WTC11 (cell line): ENCODE measurements at regions not wholly inside any gene's neighbourhood (a gene's known extent, or its start where the extent isn't known, plus 50 kb on each side); places are given as distances from the start of the nearest gene placed in this dataset.

Experiments used
- ATAC-seq: fragments of 200-7000 bp; cut with Tn5 transposase; 2 replicates; pipeline ENCODE4 v1.10.0; 2021; ENCODE audit warnings: mild to moderate bottlenecking, moderate library complexity
- CTCF ChIA-PET: fragments of 300-600 bp; sonication (Branson Sonifier 250); formaldehyde crosslinking; loops from one replicate; lab custom pipeline; 2021; ENCODE audit warnings: antibody characterized with exemption; lab: Charles Lee
- POLR2A ChIA-PET: fragments of 350-600 bp; sonication (Branson Sonifier 250); formaldehyde crosslinking; loops from one replicate; lab custom pipeline; 2021; ENCODE audit warnings: antibody characterized with exemption; lab: Charles Lee
- DNase-seq: peaks from one replicate; pipeline ENCODE4 v3.0.0; 2021; ENCODE audit warnings: low spot score
- H3K27ac Mint-ChIP-seq: 2 replicates; pipeline ENCODE4 v1.8.0; 2021; ENCODE audit warnings: mixed read lengths
- H3K27me3 Mint-ChIP-seq: 2 replicates; pipeline ENCODE4 v1.8.0; 2021; ENCODE audit warnings: low read depth, mild to moderate bottlenecking, moderate library complexity, mixed read lengths
- H3K36me3 Mint-ChIP-seq: 2 replicates; pipeline ENCODE4 v1.8.0; 2021; ENCODE audit warnings: mixed read lengths
- H3K4me1 Mint-ChIP-seq: 2 replicates; pipeline ENCODE4 v1.8.0; 2022; ENCODE audit warnings: mixed read lengths
- H3K4me3 Mint-ChIP-seq: 2 replicates; pipeline ENCODE4 v1.8.0; 2021; ENCODE audit warnings: mild to moderate bottlenecking, moderate library complexity, mixed read lengths
- H3K9me3 Mint-ChIP-seq: 2 replicates; pipeline ENCODE4 v1.8.0; 2021; ENCODE audit warnings: mixed read lengths
- ATF2 ChIP-seq: sonication (generic); formaldehyde crosslinking; IDR thresholded peaks from 2 replicates; pipeline ENCODE4 v1.8.1; 2022; ENCODE audit warnings: low read depth, missing genetic modification reagents, borderline replicate concordance
- ATF3 ChIP-seq: sonication (generic); formaldehyde crosslinking; conservative IDR thresholded peaks from 2 replicates; pipeline ENCODE4 v1.8.1; 2022; ENCODE audit warnings: mild to moderate bottlenecking, missing genetic modification reagents
- CDX4 ChIP-seq: fragments of 250-450 bp; sonication (Bioruptor Pico); IDR thresholded peaks from 2 replicates; pipeline ENCODE4 v1.9.0; 2021; ENCODE audit warnings: moderate library complexity, mild to moderate bottlenecking, inconsistent platforms, borderline replicate concordance
- CREM ChIP-seq: sonication (generic); formaldehyde crosslinking; IDR thresholded peaks from 2 replicates; pipeline ENCODE4 v1.8.1; 2022; ENCODE audit warnings: mild to moderate bottlenecking, missing genetic modification reagents, moderate library complexity
- MLX ChIP-seq: sonication (generic); formaldehyde crosslinking; IDR thresholded peaks from 2 replicates; pipeline ENCODE4 v1.8.1; 2023; ENCODE audit warnings: mild to moderate bottlenecking, missing genetic modification reagents, moderate library complexity
- NFYB ChIP-seq: sonication (generic); formaldehyde crosslinking; conservative IDR thresholded peaks from 2 replicates; pipeline ENCODE4 v1.8.0; 2022; ENCODE audit warnings: low read depth, missing genetic modification reagents
- OVOL2 ChIP-seq: fragments of 250-450 bp; sonication (Bioruptor Pico); IDR thresholded peaks from 2 replicates; pipeline ENCODE4 v1.9.0; 2021; ENCODE audit warnings: mild to moderate bottlenecking, borderline replicate concordance
- PRDM15 ChIP-seq: sonication (generic); formaldehyde crosslinking; IDR thresholded peaks from 2 replicates; pipeline ENCODE4 v1.8.0; 2022; ENCODE audit warnings: missing genetic modification reagents
- PREB ChIP-seq: sonication (generic); formaldehyde crosslinking; IDR thresholded peaks from 2 replicates; pipeline ENCODE4 v1.8.1; 2022; ENCODE audit warnings: mild to moderate bottlenecking, missing genetic modification reagents, moderate library complexity, borderline replicate concordance
- RORB ChIP-seq: fragments of 250-450 bp; sonication (Bioruptor Pico); IDR thresholded peaks from 2 replicates; pipeline ENCODE4 v1.9.0; 2021; ENCODE audit warnings: mild to moderate bottlenecking
- ZBTB21 ChIP-seq: sonication (generic); formaldehyde crosslinking; IDR thresholded peaks from 2 replicates; pipeline ENCODE4 v1.8.1; 2023; ENCODE audit warnings: mild to moderate bottlenecking, missing genetic modification reagents, borderline replicate concordance
- ZNF317 ChIP-seq: sonication (generic); formaldehyde crosslinking; IDR thresholded peaks from 2 replicates; pipeline ENCODE4 v1.8.1; 2023; ENCODE audit warnings: low read depth, mild to moderate bottlenecking, moderate library complexity, missing genetic modification reagents, borderline replicate concordance
- ZNF512 ChIP-seq: sonication (generic); formaldehyde crosslinking; IDR thresholded peaks from 2 replicates; pipeline ENCODE4 v1.8.1; 2022; ENCODE audit warnings: missing genetic modification reagents, borderline replicate concordance
- ZSCAN18 ChIP-seq: fragments of 250-450 bp; sonication (Bioruptor Pico); IDR thresholded peaks from 2 replicates; pipeline ENCODE4 v2.1.2; 2022; ENCODE audit warnings: mild to moderate bottlenecking, moderate library complexity

GRCh38 chr12:107448198-107448597 is 237.4 kb upstream of the PWP1 start:
- ATAC-seq = peak; percentile 82
- Mint-ChIP-seq H3K27ac (no peak overlapping the region), H3K4me1 (peaks cover 23% of the 10 kb centered on the region), H3K4me3 (no peak overlapping the region), H3K27me3 (no peaks in the 10 kb centered on the region; the same call in 1 of the 2 replicates), H3K36me3 (no peaks in the 10 kb centered on the region), H3K9me3 (peaks cover 6% of the 10 kb centered on the region)
- no peak for TF ChIP-seq ZSCAN18 (CRISPR knock-in tag)
- no peak for TF ChIP-seq ZBTB21 (CRISPR knock-in tag)
- TF ChIP-seq NFYB (CRISPR knock-in tag) = no peak
- TF ChIP-seq CREM = no peak
- peak; percentile 94 for TF ChIP-seq ZNF317 (CRISPR knock-in tag)
- no peak for TF ChIP-seq OVOL2 (CRISPR knock-in tag)
- DNase-seq = peak; percentile 67
- CTCF ChIA-PET = interaction anchor here (0.5 to 2.2 kb wide), 30 partner anchors 9 to 464 kb away, joined by 3 to 12 read pairs (median 4); no protein-coding TSS in a partner anchor
- POLR2A ChIA-PET = no interaction called here

- no peak overlapping the region for H3K4me3 Mint-ChIP-seq
- TF ChIP-seq CDX4 (no peak), ATF3 (no peak), MLX (CRISPR knock-in tag) (no peak), RORB (CRISPR knock-in tag) (no peak), PREB (CRISPR knock-in tag) (no peak), ZNF512 (CRISPR knock-in tag) (no peak), ATF2 (no peak), PRDM15 (CRISPR knock-in tag) (no peak)
- H3K27me3 Mint-ChIP-seq = no peaks in the 10 kb centered on the region
- POLR2A ChIA-PET = no interaction called here
- H3K36me3 Mint-ChIP-seq = no peaks in the 10 kb centered on the region
- DNase-seq (no peak), ATAC-seq (no peak)
- CTCF ChIA-PET = interaction anchor here (0.5 to 1.7 kb wide), 5 partner anchors 48 to 318 kb away, joined by 3 to 5 read pairs (median 4); no protein-coding TSS in a partner anchor
- H3K4me1 Mint-ChIP-seq = peaks cover 23% of the 10 kb centered on the region
- H3K27ac Mint-ChIP-seq = no peak overlapping the region
- peaks cover 13% of the 10 kb centered on the region for H3K9me3 Mint-ChIP-seq
Measured at GRCh38 chr12:107449891-107450290, 235.7 kb upstream of the PWP1 start.
